H1 (cell line): ENCODE measurements at regions not wholly inside any gene's neighbourhood (a gene's known extent, or its start where the extent isn't known, plus 50 kb on each side); places are given as distances from the start of the nearest gene placed in this dataset.

Experiments
- CTCF ChIA-PET: fragments of 300-600 bp; sonication (Branson Sonifier 250); formaldehyde crosslinking; loops from one replicate; lab custom pipeline; 2021; ENCODE audit not compliant: partially characterized antibody; lab: Charles Lee
- POLR2A ChIA-PET: fragments of 300-600 bp; sonication (Branson Sonifier 250); formaldehyde crosslinking; loops from one replicate; lab custom pipeline; 2021; ENCODE audit warnings: inconsistent platforms; ENCODE audit not compliant: partially characterized antibody; lab: Charles Lee
- DNase-seq, 2 experiments: peaks; one replicate each; pipeline versions ENCODE4 v3.0.0 to v3.0.0-alpha.2; 2010 to 2022; ENCODE audit warnings: low spot score in 2 of 2, low read depth in 1 of 2, mixed read lengths in 1 of 2
- FAIRE-seq: peaks from 2 replicates; lab custom pipeline; 2011; peaks lifted over from hg19 to GRCh38; lab: Jason Lieb, UNC
- H2AFZ ChIP-seq: 2 replicates; pipeline ENCODE4 v1.8.1; 2012; ENCODE audit warnings: low read length, inconsistent platforms
- H2AK5ac ChIP-seq: 2 replicates; pipeline ENCODE4 v1.6.1; 2013; ENCODE audit warnings: low read depth, low read length
- H2BK120ac ChIP-seq: replicated peaks from 2 replicates; pipeline ENCODE3; 2013; ENCODE audit warnings: low read depth, low read length, inconsistent platforms
- H2BK12ac ChIP-seq: 2 replicates; pipeline ENCODE4 v1.6.1; 2013; ENCODE audit warnings: low read depth, low read length
- H2BK15ac ChIP-seq: 2 replicates; pipeline ENCODE4 v1.6.1; 2013; ENCODE audit warnings: low read length
- H2BK20ac ChIP-seq: 2 replicates; pipeline ENCODE4 v1.6.1; 2013; ENCODE audit warnings: low read length
- H2BK5ac ChIP-seq: 2 replicates; pipeline ENCODE4 v1.6.1; 2013; ENCODE audit warnings: low read depth, low read length
- H3K14ac ChIP-seq: 2 replicates; pipeline ENCODE4 v1.6.1; 2013; ENCODE audit warnings: inconsistent platforms; ENCODE audit not compliant: insufficient read length
- H3K18ac ChIP-seq: 2 replicates; pipeline ENCODE4 v1.6.1; 2013; ENCODE audit warnings: low read length; ENCODE audit errors: extremely low read depth
- H3K23ac ChIP-seq: 2 replicates; pipeline ENCODE4 v1.6.1; 2013; ENCODE audit warnings: inconsistent platforms; ENCODE audit not compliant: insufficient read length
- H3K23me2 ChIP-seq: 2 replicates; pipeline ENCODE4 v1.6.1; 2013; ENCODE audit warnings: low read depth, low read length
- H3K27ac ChIP-seq: 2 replicates; pipeline ENCODE4 v1.6.1; 2011; ENCODE audit warnings: low read depth, low read length, inconsistent platforms
- H3K27me3 ChIP-seq, 4 experiments: replicated peaks in 1 of 4; 1 replicate in 1 of 4; 2 replicates in 3 of 4; pipeline versions ENCODE4 v1.6.1 to v1.8.1; 2011 to 2013; ENCODE audit warnings: low read length in 3 of 4, mild to moderate bottlenecking in 3 of 4, inconsistent platforms in 2 of 4, mixed read lengths in 2 of 4, moderate library complexity in 1 of 4; ENCODE audit not compliant: control insufficient read depth in 3 of 4, insufficient read depth in 3 of 4; ENCODE audit errors: extremely low read depth in 1 of 4
- H3K36me3 ChIP-seq, 4 experiments: 2 replicates each; pipeline versions ENCODE4 v1.6.1 to v1.8.1; 2011 to 2013; ENCODE audit warnings: mild to moderate bottlenecking in 4 of 4, low read length in 3 of 4, moderate library complexity in 2 of 4, control low read depth in 1 of 4, inconsistent platforms in 1 of 4; ENCODE audit not compliant: insufficient read depth in 4 of 4, control insufficient read depth in 2 of 4
- H3K4ac ChIP-seq: replicated peaks from 2 replicates; pipeline ENCODE3; 2013; ENCODE audit warnings: low read length, low read depth, mixed read lengths, inconsistent platforms; ENCODE audit not compliant: insufficient read length
- H3K4me1 ChIP-seq, 4 experiments: replicated peaks in 1 of 4; 1 replicate in 1 of 4; 2 replicates in 3 of 4; pipeline versions ENCODE4 v1.6.1 to v1.8.1; 2011 to 2013; ENCODE audit warnings: low read length in 3 of 4, inconsistent platforms in 2 of 4, mixed read lengths in 1 of 4; ENCODE audit not compliant: insufficient read depth in 4 of 4, control insufficient read depth in 3 of 4
- H3K4me2 ChIP-seq, 2 experiments: 2 replicates each; pipeline versions ENCODE4 v1.6.1 to v1.8.1; 2011 to 2013; ENCODE audit warnings: low read depth in 2 of 2, low read length in 2 of 2, control low read depth in 1 of 2, inconsistent platforms in 1 of 2, mild to moderate bottlenecking in 1 of 2; ENCODE audit not compliant: insufficient read depth in 1 of 2
- H3K4me3 ChIP-seq, 4 experiments: fragments of 200-600, 300-600 bp in 1 of 4; sonication (generic), shearing (Covaris generic), sonication (Bioruptor Twin) in 1 of 4; 2 replicates each; pipeline versions ENCODE4 v1.5.1 to v1.8.1; 2011 to 2016; ENCODE audit warnings: low read length in 4 of 4, low read depth in 3 of 4, control low read depth in 2 of 4, inconsistent platforms in 2 of 4, mild to moderate bottlenecking in 2 of 4, mixed read lengths in 1 of 4, moderate library complexity in 1 of 4; ENCODE audit not compliant: insufficient read depth in 2 of 4; ENCODE audit errors: extremely low read depth in 1 of 4
- H3K56ac ChIP-seq: replicated peaks from 2 replicates; pipeline ENCODE3; 2013; ENCODE audit warnings: low read depth, mild to moderate bottlenecking, mixed read lengths, low read length, inconsistent platforms; ENCODE audit not compliant: insufficient read length
- H3K79me1 ChIP-seq: 2 replicates; pipeline ENCODE4 v1.6.1; 2013; ENCODE audit warnings: low read depth, low read length, control low read depth
- H3K79me2 ChIP-seq, 2 experiments: 2 replicates each; pipeline versions ENCODE4 v1.6.1 to v1.8.1; 2012 to 2013; ENCODE audit warnings: low read length in 2 of 2, mild to moderate bottlenecking in 2 of 2, inconsistent platforms in 1 of 2; ENCODE audit not compliant: insufficient read depth in 2 of 2, control insufficient read depth in 1 of 2
- H3K9ac ChIP-seq, 4 experiments: replicated peaks in 1 of 4; 1 replicate in 1 of 4; 2 replicates in 3 of 4; pipeline versions ENCODE4 v1.6.1 to v1.8.1; 2011 to 2013; ENCODE audit warnings: low read depth in 3 of 4, low read length in 3 of 4, control low read depth in 2 of 4, mild to moderate bottlenecking in 2 of 4, moderate library complexity in 2 of 4, inconsistent platforms in 1 of 4; ENCODE audit errors: extremely low read depth in 1 of 4
- H3K9me3 ChIP-seq, 2 experiments: 2 replicates each; pipeline versions ENCODE4 v1.6.1 to v1.8.1; 2012 to 2013; ENCODE audit warnings: mild to moderate bottlenecking in 2 of 2, moderate library complexity in 2 of 2, control low read depth in 1 of 2, inconsistent platforms in 1 of 2, low read depth in 1 of 2, low read length in 1 of 2, mixed read lengths in 1 of 2; ENCODE audit not compliant: insufficient read depth in 2 of 2
- H4K20me1 ChIP-seq, 2 experiments: replicated peaks in 1 of 2; 2 replicates each; pipeline versions ENCODE3 to v1.8.1; 2011 to 2013; ENCODE audit warnings: inconsistent platforms in 2 of 2, low read length in 2 of 2, mild to moderate bottlenecking in 1 of 2; ENCODE audit not compliant: insufficient read depth in 2 of 2, control insufficient read depth in 1 of 2
- H4K5ac ChIP-seq: 2 replicates; pipeline ENCODE4 v1.6.1; 2013; ENCODE audit warnings: low read length, low read depth, mixed read lengths, inconsistent platforms; ENCODE audit not compliant: insufficient read length
- H4K8ac ChIP-seq: 2 replicates; pipeline ENCODE4 v1.8.0; 2013; ENCODE audit warnings: mild to moderate bottlenecking, moderate library complexity, low read length, inconsistent platforms; ENCODE audit not compliant: insufficient read depth; ENCODE audit errors: extremely low read depth
- H4K91ac ChIP-seq: replicated peaks from 2 replicates; pipeline ENCODE3; 2013; ENCODE audit warnings: low read length, mixed read lengths, inconsistent platforms; ENCODE audit not compliant: insufficient read length
- ASH2L ChIP-seq: fragments of 200-600, 300-600 bp; sonication (generic); IDR thresholded peaks from one replicate; pipeline ENCODE4 v1.7.1; 2017; ENCODE audit warnings: low read length
- BRCA1 ChIP-seq: IDR thresholded peaks from 2 replicates; pipeline ENCODE4 v1.6.1; 2012; ENCODE audit warnings: low read depth, low read length, improper control_type of control experiment
- CHD1 ChIP-seq: IDR thresholded peaks from 2 replicates; pipeline ENCODE4 v1.6.1; 2012; ENCODE audit warnings: low read depth, low read length, improper control_type of control experiment
- KDM5A ChIP-seq: fragments of 200-600 bp; IDR thresholded peaks from 2 replicates; pipeline ENCODE4 v1.7.1; 2012; ENCODE audit warnings: mild to moderate bottlenecking, low read length, inconsistent platforms, mixed read lengths
- NRF1 ChIP-seq: IDR thresholded peaks from 2 replicates; pipeline ENCODE4 v1.6.1; 2011; ENCODE audit warnings: mild to moderate bottlenecking, low read depth, low read length, improper control_type of control experiment
- POLR2AphosphoS5 ChIP-seq: IDR thresholded peaks from 2 replicates; pipeline ENCODE4 v1.6.1; 2011; ENCODE audit warnings: low read depth, low read length
- SP1 ChIP-seq: IDR thresholded peaks from 2 replicates; pipeline ENCODE4 v1.6.1; 2011; ENCODE audit warnings: low read depth, low read length
- ZNF274 ChIP-seq: IDR thresholded peaks from 2 replicates; pipeline ENCODE4 v1.7.0; 2012; ENCODE audit warnings: low read length, borderline replicate concordance; ENCODE audit errors: extremely low read depth
- WGBS, 2 experiments: shearing (Covaris generic) in 1 of 2; methylation state at CpG; one replicate each; pipeline versions ENCODE4 v1.1.6 to v1.1.7; 2013 to 2015; ENCODE audit warnings: low lambda C conversion rate in 2 of 2, mixed read lengths in 2 of 2, inconsistent platforms in 1 of 2, low coverage in 1 of 2, missing lambda C conversion rate in 1 of 2; ENCODE audit not compliant: insufficient replicate concordance in 2 of 2, insufficient coverage in 1 of 2, insufficient read length in 1 of 2; ENCODE audit errors: extremely low coverage in 1 of 2, missing lambda C conversion rate in 1 of 2; 5-methylcytosine and 5-hydroxymethylcytosine counted together

GRCh38 chr2:144597388-144597787, 77.5 kb upstream of the ZEB2 start:
- Histone ChIP-seq H3K23me2 (no peaks in the 10 kb centered on the region), H3K27me3 (no peaks in the 10 kb centered on the region), H4K91ac (no peak overlapping the region), H2BK12ac (no peak overlapping the region), H2BK5ac (no peak overlapping the region), H3K4me1 (peaks cover 0 to 7% (median 0%) of the 10 kb centered on the region in 4 experiments; a peak in 4 of 7 replicates), H3K36me3 (no peaks in the 10 kb centered on the region), H3K79me2 (no peaks in the 10 kb centered on the region), H3K27ac (no peak overlapping the region), H2AFZ (no peak overlapping the region), H3K18ac (no peak overlapping the region), H3K4me3 (no peak overlapping the region), H2AK5ac (no peak overlapping the region), H3K4ac (no peak overlapping the region), H3K79me1 (no peaks in the 10 kb centered on the region), H4K5ac (no peak overlapping the region), H4K8ac (no peak overlapping the region), H2BK120ac (no peak overlapping the region), H4K20me1 (no peaks in the 10 kb centered on the region), H2BK15ac (no peak overlapping the region), H3K4me2 (no peak overlapping the region), H3K9me3 (no peaks in the 10 kb centered on the region), H3K56ac (no peak overlapping the region), H3K9ac (no peak overlapping the region), H2BK20ac (no peak overlapping the region), H3K14ac (no peak overlapping the region), H3K23ac (no peak overlapping the region)
- CTCF ChIA-PET, result no interaction called here
- WGBS, 2 experiments, result 69% methylated on average over 4 of the region's 4 CpGs; no CpG with 5 or more reads in 1 of the 2 experiments
- DNase-seq (no peak), FAIRE-seq (peak; percentile 24)
- POLR2A ChIA-PET, result no interaction called here
- no peak for TF ChIP-seq CHD1
- TF ChIP-seq POLR2AphosphoS5, result no peak
- no peak for TF ChIP-seq ASH2L
- TF ChIP-seq NRF1, result no peak
- TF ChIP-seq KDM5A, result no peak
- no peak for TF ChIP-seq BRCA1
- TF ChIP-seq SP1, result no peak
- TF ChIP-seq ZNF274, result no peak
